Esophagus squamous epithelium (tissue), 5 donors: ENCODE measurements at regions not wholly inside any gene's neighbourhood (a gene's known extent, or its start where the extent isn't known, plus 50 kb on each side); places are given as distances from the start of the nearest gene placed in this dataset.
"Not testable (repeated sequence)": the region's sequence is repeated elsewhere in the genome, so short reads cannot be mapped to it uniquely, and the experiment has no call there.

Source experiments
- DNase-seq: peaks from one replicate; lab custom pipeline; 2025; lab: John Stamatoyannopoulos, UW
- H3K27ac ChIP-seq, 4 donors: fragments of 200-600 bp; sonication (generic); one replicate each; pipeline ENCODE4 v1.5.1; 2016 to 2019; ENCODE audit warnings: mild to moderate bottlenecking in 1 of 4
- H3K27me3 ChIP-seq, 4 donors: fragments of 200-600 bp; sonication (generic); 1 replicate in 3 of 4; 2 replicates in 1 of 4; pipeline versions ENCODE4 v1.5.1 to v1.6.0; 2017 to 2021; ENCODE audit warnings: antibody characterized with exemption in 1 of 4
- H3K36me3 ChIP-seq, 3 donors: fragments of 200-600 bp; sonication (generic); one replicate each; pipeline ENCODE4 v1.5.1; 2016 to 2019
- H3K4me1 ChIP-seq, 3 donors: fragments of 200-600 bp; sonication (generic); one replicate each; pipeline ENCODE4 v1.5.1; 2017 to 2019
- H3K4me3 ChIP-seq, 4 donors: fragments of 200-600 bp; sonication (generic); 1 replicate in 3 of 4; 2 replicates in 1 of 4; pipeline ENCODE4 v1.5.1; 2016 to 2019; ENCODE audit warnings: mild to moderate bottlenecking in 2 of 4, moderate library complexity in 1 of 4
- H3K9me3 ChIP-seq, 3 donors: fragments of 200-600 bp; sonication (generic); one replicate each; pipeline ENCODE4 v1.5.1; 2016 to 2019
- POLR2A ChIP-seq, 4 donors: fragments of 450-650 bp; IDR thresholded peaks; one replicate each; pipeline ENCODE4 v1.6.1; 2017; ENCODE audit warnings: antibody characterized with exemption in 4 of 4, mild to moderate bottlenecking in 4 of 4, moderate library complexity in 3 of 4
- WGBS, 2 donors: methylation state at CpG; one replicate each; pipeline ENCODE4 v1.1.5; 2018; 5-methylcytosine and 5-hydroxymethylcytosine counted together
- intact Hi-C: fragments of 100-400 bp; cut with DNase I; formaldehyde crosslinking; loops from one replicate; pipeline ENCODE4 v1.15.0; 2022
- TF ChIP-seq, protein P1 (sequence below), 6 experiments: fragments of 450-650 bp in 4 of 6; fragments of 200-600 bp in 2 of 6; sonication (generic) in 2 of 6; IDR thresholded peaks; one replicate each; pipeline ENCODE4 v1.5.1; 2016 to 2019; ENCODE audit warnings: antibody characterized with exemption in 6 of 6, mild to moderate bottlenecking in 4 of 6, moderate library complexity in 4 of 6
- donor health status: DM: yes; HTN: yes; CAD: no.

GRCh38 chr1:207196135-207196534, 92.1 kb downstream of the C4BPA start:
- DNase-seq, H3K27ac ChIP-seq, H3K36me3 ChIP-seq, H3K27me3 ChIP-seq, H3K4me1 ChIP-seq, H3K4me3 ChIP-seq, intact Hi-C loops, H3K9me3 ChIP-seq: not testable (repeated sequence)
- WGBS, 2 donors, result 78 to 88% methylated on average over 4 to 6 of the region's 7 CpGs

- H3K4me1 ChIP-seq, H3K36me3 ChIP-seq, H3K27me3 ChIP-seq, H3K27ac ChIP-seq, intact Hi-C loops, H3K9me3 ChIP-seq, H3K4me3 ChIP-seq, DNase-seq: not testable (repeated sequence)
- 85 to 95% methylated on average over 3 of the region's 3 CpGs for WGBS, 2 donors
Measured at GRCh38 chr1:207201534-207201933, 97.5 kb downstream of the C4BPA start.

GRCh38 chr1:207202480-207202879, 98.4 kb downstream of the C4BPA start:
- peaks cover 0 to 9% (median 0%) of the 10 kb centered on the region in 3 donors for H3K9me3 ChIP-seq
- H3K27ac ChIP-seq, result no peak overlapping the region
- H3K27me3 ChIP-seq, result no peaks in the 10 kb centered on the region
- 61 to 76% methylated on average over 3 of the region's 3 CpGs for WGBS, 2 donors
- H3K36me3 ChIP-seq, result no peaks in the 10 kb centered on the region
- no peak for DNase-seq
- no peak overlapping the region for H3K4me3 ChIP-seq
- intact Hi-C loops, result no loop called here
- no peaks in the 10 kb centered on the region for H3K4me1 ChIP-seq
- TF ChIP-seq, protein P1, sequence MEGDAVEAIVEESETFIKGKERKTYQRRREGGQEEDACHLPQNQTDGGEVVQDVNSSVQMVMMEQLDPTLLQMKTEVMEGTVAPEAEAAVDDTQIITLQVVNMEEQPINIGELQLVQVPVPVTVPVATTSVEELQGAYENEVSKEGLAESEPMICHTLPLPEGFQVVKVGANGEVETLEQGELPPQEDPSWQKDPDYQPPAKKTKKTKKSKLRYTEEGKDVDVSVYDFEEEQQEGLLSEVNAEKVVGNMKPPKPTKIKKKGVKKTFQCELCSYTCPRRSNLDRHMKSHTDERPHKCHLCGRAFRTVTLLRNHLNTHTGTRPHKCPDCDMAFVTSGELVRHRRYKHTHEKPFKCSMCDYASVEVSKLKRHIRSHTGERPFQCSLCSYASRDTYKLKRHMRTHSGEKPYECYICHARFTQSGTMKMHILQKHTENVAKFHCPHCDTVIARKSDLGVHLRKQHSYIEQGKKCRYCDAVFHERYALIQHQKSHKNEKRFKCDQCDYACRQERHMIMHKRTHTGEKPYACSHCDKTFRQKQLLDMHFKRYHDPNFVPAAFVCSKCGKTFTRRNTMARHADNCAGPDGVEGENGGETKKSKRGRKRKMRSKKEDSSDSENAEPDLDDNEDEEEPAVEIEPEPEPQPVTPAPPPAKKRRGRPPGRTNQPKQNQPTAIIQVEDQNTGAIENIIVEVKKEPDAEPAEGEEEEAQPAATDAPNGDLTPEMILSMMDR (IDR thresholded peaks at IDR 0.05), result no peak
- no peak for TF ChIP-seq POLR2A (IDR thresholded peaks at IDR 0.05)

- intact Hi-C loops, result no loop called here
- H3K4me3 ChIP-seq, result no peak overlapping the region
Measured at GRCh38 chr1:207203541-207203940, 99.5 kb downstream of the C4BPA start.

GRCh38 chr1:207205614-207206061, 101.6 kb downstream of the C4BPA start:
- intact Hi-C loops, result no loop called here
- DNase-seq, result no peak
- Histone ChIP-seq H3K36me3 (no peaks in the 10 kb centered on the region), H3K27ac (peak overlapping the region; percentile 18 to 43 (median 40)), H3K9me3 (peaks cover 0 to 9% (median 0%) of the 10 kb centered on the region in 3 donors), H3K27me3 (no peaks in the 10 kb centered on the region), H3K4me1 (no peaks in the 10 kb centered on the region), H3K4me3 (no peak overlapping the region)
- no peak for TF ChIP-seq POLR2A (IDR thresholded peaks at IDR 0.05)
- TF ChIP-seq, protein P1 (IDR thresholded peaks at IDR 0.05), result no peak
- WGBS, 2 donors, result 29 to 31% methylated on average over 2 of the region's 2 CpGs

More at GRCh38 chr1:207203541-207203940, 99.5 kb downstream of the C4BPA start:
- no peak for TF ChIP-seq POLR2A (IDR thresholded peaks at IDR 0.05)
- TF ChIP-seq, protein P1 (IDR thresholded peaks at IDR 0.05), result no peak
- Histone ChIP-seq H3K27ac (no peak overlapping the region), H3K9me3 (peaks cover 0 to 9% (median 0%) of the 10 kb centered on the region in 3 donors), H3K4me1 (no peaks in the 10 kb centered on the region), H3K27me3 (no peaks in the 10 kb centered on the region), H3K36me3 (no peaks in the 10 kb centered on the region)
- WGBS, 2 donors, result 78 to 95% methylated on average over 1 of the region's 1 CpG
- DNase-seq, result no peak

- H3K4me1 ChIP-seq, H3K9me3 ChIP-seq, H3K36me3 ChIP-seq, H3K27me3 ChIP-seq, intact Hi-C loops, DNase-seq, H3K4me3 ChIP-seq, H3K27ac ChIP-seq: not testable (repeated sequence)
- 71 to 85% methylated on average over 2 of the region's 2 CpGs for WGBS, 2 donors
Measured at GRCh38 chr1:207208691-207209090, 104.7 kb downstream of the C4BPA start.

DNA sequence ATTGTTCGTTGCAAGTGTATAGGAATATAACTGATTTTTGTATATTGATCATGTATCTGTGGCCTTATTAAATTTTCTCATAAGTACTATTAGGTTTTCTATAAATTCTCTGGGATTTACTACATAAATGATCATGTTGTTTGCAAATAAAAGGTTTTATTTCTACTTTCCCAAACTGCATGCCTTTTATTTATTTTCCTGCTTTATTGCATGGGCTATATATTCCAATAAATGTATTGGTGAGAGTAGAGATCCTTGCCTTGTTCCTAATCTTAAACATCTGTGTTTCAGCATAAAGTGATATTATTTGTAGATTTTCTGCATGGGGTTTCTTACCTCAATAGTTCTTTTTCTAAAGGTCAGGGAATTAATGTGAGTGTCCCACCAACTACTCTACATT, 107.0 kb upstream of the CD55 start:
- TF ChIP-seq POLR2A (IDR thresholded peaks at IDR 0.05), result no peak
- TF ChIP-seq, protein P1 (IDR thresholded peaks at IDR 0.05), result no peak
- WGBS, 2 donors, result 81 to 85% methylated on average over 1 of the region's 1 CpG
- intact Hi-C loops, result no loop called here

More for the DNA sequence above, 107.0 kb upstream of the CD55 start:
- H3K27me3 ChIP-seq, result no peaks in the 10 kb centered on the region
- DNase-seq, result no peak
- H3K36me3 ChIP-seq, result no peaks in the 10 kb centered on the region
- peaks cover 0 to 9% (median 4%) of the 10 kb centered on the region in 3 donors for H3K4me1 ChIP-seq
- no peaks in the 10 kb centered on the region for H3K9me3 ChIP-seq
- H3K27ac ChIP-seq, result no peak overlapping the region
- H3K4me3 ChIP-seq, result no peak overlapping the region
